GM18505 (cell line): ENCODE measurements at regions not wholly inside any gene's neighbourhood (a gene's known extent, or its start where the extent isn't known, plus 50 kb on each side); places are given as distances from the start of the nearest gene placed in this dataset.
A peak's percentile ranks its signal among the peaks of the same experiment; 100 is the strongest.
"Not testable (repeated sequence)": the region's sequence is repeated elsewhere in the genome, so short reads cannot be mapped to it uniquely, and the experiment has no call there.

ENCODE experiments used
- ATAC-seq: cut with Tn5 transposase; IDR thresholded peaks from one replicate; pipeline ENCODE4 v1.9.1; 2021; ENCODE audit not compliant: unreplicated experiment
- POLR2A ChIP-seq: IDR thresholded peaks from 4 replicates; pipeline ENCODE4 v1.6.1; 2011; ENCODE audit warnings: borderline replicate concordance; ENCODE audit not compliant: insufficient read depth, insufficient read length; ENCODE audit errors: extremely low read depth

DNA sequence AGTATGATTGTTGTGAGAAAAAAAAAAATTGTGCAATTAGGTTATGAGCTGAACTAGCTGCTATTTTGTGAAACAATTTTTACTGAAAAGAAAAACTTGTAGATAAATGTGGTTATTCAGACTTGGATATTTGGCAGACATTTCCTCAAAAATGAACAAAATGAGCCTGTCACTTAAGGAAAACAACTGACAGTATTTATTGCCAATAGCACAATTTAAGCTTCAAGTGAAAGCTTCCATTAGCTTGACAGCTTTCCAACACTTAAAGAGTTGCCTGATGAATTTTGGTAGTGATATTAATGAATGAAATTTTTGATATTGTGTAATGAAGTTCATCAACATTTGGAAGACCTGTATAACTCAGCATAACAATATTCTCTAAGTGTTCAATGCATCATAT lies 116.1 kb upstream of the RGS1 start:
- TF ChIP-seq POLR2A: no peak
- no peak for ATAC-seq

DNA sequence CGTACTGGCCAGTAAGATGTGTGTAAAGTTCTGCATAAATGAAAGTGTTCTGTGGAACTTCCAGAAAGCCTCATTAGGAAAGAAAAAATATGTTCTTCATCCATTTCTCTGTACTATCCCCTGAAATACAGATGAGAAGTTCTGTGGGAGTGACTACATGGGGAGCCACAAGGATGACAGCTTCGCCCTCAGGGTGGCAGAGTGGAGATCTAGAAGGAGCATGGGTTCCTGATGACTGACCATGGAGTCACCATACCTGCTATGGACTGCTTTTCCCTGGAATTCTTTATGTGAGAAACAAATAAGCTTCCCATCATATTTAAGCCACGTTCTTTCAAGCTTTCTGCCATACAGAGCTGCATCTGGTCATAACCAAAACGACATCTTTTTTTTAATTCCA lies 113.9 kb upstream of the RGS1 start:
- TF ChIP-seq POLR2A: no peak
- no peak for ATAC-seq

DNA sequence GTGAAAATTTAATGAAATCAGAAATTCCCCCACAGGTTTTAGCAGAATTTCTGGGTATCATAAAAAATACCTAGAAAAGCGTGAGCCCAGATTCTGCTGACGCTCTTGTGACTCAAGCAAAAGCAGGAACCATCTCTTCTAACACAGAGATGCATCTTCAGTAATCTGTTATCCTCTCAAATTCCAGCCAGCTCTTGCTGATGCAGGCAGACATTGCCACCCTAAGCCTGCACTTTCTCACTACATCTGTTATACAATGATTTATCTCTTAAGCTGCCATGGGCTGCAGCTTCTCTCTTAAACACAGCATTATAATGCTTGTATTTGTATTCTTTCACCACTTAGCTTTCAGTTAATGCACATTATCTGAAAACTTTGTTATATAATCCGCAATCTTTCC lies 113.0 kb upstream of the RGS1 start:
- no peak for ATAC-seq
- TF ChIP-seq POLR2A: no peak

DNA sequence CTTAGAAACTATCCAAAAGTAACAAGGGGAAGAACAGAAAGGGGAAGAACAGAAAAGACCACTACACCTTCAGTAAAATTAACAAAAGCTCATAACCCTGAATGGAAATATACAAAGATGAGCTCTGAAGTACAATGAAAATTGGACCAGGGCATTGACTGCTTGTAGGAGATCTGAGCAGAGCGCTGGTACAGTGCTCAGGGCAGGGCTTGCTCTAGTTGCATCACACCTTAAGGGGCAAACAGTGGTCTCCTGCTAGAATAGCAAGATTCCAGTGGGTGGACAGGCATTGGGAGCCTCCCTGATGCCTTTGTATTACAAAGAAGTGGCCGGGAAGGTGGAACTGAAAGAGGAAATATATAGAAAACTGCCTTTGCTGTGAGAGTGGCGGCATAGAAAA lies 111.9 kb upstream of the RGS1 start:
- no peak for ATAC-seq

DNA sequence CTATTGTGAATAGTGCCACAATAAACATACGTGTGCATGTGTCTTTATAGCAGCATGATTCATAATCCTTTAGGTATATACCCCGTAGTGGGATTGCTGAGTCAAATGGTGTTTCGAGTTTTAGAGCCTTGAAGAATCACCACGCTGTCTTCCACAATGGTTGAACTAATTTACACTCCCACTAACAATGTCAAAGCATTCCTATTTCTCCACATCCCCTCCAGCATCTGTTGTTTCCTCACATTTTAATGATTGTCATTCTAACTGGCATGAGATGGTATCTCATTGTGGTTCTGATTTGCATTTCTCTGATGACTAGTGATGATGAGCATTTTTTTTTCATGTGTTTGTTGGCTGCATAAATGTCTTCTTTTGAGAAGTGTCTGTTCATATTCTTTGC lies 110.4 kb upstream of the RGS1 start:
- not testable (repeated sequence) for ATAC-seq

More for the DNA sequence above, 111.9 kb upstream of the RGS1 start:
- TF ChIP-seq POLR2A: no peak

DNA sequence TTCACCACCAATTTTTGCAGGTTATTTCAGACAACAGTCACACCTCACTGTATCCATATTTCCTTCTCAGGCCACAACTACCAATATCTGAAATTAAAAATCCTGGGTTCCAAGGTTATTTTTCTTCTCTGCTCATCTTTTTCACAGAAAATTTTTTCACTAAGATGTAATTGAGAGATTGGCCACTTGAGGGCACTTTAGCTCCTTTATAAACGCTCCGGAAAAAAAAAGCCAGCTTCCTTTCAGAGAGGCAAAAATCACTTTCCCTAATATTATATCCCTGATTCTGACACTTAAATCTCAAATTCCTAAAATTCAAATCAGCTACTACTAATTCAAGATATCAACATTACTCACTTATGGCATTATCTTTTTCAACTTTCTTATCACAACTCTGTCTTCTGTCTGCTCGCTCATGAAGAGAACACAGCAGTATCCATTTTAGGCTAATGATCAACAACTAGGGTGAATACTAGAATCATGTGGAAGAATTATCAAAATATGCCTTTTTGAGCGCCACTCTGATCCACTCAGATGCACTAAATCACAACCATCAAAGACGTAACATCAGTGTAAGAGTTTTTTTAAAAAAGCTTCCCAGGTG lies 101.4 kb upstream of the RGS1 start:
- no peak for TF ChIP-seq POLR2A
- ATAC-seq: no peak

DNA sequence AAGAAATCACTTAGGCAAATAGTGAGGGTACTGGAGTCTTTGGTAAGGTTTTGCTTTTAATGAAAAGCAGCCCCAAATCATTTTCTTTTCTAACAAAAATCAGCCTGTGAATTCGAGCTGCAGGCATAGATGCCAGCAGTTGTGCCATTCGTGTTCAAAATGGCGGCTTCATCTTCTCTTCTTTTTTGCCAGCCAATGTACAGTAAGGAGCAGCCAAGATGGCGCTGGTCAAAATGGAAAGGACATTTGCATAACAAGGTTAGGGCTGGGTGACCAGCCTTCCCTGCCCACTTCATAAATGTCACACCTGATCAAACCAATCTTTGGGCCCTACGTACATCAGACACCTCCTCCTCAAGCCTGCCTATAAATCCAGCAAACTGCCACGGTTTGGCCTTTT lies 100.2 kb upstream of the RGS1 start:
- no peak for TF ChIP-seq POLR2A
- no peak for ATAC-seq

DNA sequence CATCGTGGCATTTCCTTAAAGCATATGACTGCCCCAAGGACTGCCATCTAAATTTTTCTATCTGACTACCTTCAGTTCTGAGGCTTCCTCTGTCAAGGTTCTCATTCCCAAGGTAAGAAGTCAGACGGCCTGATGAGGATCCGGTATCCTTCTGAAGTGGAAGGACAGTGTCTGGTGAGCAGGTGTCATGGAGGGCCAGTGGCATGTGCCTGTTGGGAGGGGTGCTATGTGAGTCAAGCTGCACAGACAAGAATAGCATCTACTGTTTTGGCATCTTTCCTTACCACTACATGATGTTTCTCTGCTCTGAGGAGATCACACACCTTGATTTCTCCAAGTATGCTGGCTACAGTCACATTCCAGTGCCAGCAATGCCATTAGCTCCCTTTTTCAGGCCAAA lies 99.6 kb upstream of the RGS1 start:
- no peak for ATAC-seq
- no peak for TF ChIP-seq POLR2A

DNA sequence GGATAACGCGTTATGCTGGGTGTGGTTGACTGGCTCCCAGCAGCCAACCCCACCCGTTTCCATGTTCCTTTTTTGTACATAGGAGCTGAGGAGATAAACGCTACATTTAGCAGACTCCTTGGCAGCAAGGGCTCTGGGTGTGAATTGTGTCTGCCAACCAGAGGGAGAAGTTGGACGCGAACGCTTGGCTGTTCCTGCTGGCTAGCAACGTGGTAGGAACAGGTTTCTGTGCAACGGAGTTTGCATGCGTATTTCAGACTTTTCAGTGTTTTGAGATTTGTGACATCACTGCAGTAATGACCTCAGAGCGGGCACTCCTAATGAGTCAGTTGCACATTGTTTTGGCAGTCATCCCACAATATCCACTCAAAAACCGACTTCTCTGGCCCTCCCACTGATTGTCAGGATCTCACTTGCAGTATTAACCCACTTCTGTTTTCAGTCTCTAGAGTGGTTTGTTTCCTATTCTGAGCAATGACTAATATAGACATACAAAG lies 98.7 kb upstream of the RGS1 start:
- no peak for TF ChIP-seq POLR2A
- peak; percentile 59 for ATAC-seq

DNA sequence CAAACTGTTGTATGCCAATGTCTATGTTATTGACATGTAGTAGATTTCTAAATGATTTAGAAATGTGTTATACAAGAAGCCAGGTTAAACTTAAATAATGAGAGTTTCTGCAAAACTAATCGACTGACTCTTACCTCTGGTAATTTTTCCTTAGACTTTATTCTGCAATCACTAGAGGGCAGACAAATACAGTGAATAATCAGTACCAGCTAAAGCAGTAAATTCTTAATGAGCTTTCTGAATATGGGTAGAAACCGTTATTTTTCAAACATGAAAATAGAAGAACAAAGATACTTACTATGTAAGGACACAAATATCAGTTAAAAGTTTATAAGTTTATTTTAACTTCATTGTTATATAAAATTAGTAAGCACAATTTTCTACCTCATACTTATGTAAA lies 97.9 kb upstream of the RGS1 start:
- no peak for ATAC-seq
- TF ChIP-seq POLR2A: no peak

DNA sequence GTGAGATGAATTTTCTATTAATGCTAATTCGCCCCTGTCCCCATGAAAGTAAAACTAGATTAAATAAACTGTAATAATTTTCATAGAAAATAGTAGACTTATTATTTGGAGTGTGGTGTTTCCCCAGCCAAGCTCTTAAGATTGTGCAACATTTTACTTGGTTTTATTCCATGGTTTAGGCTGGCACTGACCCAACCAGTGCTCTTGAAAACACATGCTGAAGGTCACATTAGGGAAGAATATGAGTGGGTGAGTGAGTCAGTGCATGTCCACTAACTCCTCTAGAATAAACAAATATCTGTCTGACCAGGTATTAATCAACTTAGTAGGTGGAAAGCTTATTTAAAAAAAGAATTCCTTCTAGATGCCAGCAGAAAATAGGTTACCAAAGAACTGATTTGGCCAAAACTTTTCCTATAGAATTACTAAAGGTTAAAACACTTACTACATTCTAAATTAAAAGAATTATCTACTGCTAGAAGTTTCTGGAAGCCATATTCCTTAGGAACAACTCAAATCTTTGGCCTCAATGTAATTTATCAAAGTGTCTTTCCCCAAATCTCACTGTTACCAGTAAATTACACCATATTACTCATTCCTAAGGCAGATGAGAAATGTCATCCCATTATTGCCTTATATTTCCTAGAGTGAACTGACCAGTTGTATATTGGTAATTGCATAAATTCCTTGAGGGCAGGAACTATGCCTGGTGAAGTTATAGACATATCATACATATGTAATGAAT lies 89.7 kb upstream of the RGS1 start:
- no peak for TF ChIP-seq POLR2A
- no peak for ATAC-seq

DNA sequence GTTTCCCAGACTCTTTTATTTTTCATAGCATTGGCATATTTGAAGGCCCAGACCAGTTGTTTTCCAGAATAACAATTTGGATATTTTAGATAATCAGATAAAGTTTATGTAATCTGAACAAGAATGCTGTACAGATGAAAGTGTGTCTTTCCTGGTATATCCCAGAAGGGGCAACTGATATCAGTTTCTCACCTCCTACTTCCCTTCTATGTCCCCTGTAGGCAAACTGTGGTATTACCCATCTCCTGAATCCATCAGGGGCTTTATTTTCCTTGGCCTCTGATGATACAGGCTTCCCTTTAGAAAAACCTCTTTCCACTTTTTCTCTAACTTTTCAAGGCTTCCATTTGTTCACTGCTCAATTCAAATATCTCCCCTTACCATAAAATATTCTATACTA lies 87.5 kb upstream of the RGS1 start:
- no peak for ATAC-seq
- no peak for TF ChIP-seq POLR2A

DNA sequence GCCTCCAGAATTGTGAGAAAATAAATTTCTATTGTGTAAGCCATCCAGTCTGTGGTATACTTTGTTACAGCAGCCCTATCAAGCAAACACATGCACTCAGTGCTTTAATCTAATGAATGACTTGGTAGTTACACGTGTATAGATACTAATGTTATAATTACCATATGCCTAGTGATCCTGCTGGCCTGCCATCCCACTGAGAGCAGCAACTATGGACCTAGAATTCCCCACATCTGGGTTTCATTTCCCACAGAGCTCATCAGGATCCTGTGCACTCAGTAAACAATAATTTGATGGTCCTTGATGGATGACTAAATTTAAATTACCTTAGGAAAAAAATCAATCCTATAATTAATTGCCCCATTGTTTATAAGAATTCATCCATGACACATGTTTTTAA lies 86.5 kb upstream of the RGS1 start:
- ATAC-seq: no peak
- TF ChIP-seq POLR2A: no peak

DNA sequence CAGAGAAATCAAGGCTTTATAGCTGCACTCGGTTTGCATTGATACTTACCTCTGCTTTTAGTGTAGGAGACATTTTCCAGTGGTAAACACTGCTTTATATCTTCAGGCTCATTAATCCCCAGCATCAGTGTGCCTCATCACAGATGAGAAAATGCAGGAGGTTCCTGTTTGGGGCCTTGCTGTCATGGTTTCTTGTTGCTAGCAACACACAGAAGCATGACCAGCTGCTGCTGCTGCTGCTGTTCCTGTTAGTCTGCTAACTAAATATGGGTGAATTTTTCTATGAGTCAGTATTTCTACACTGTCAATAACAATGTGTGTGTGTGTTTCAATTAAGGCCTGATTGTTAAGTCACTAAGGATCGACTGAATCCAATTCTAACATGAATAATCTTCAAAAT lies 85.8 kb upstream of the RGS1 start:
- ATAC-seq: peak; percentile 94
- no peak for TF ChIP-seq POLR2A
